Caco-2 (cell line): ENCODE measurements at regions not wholly inside any gene's neighbourhood (a gene's known extent, or its start where the extent isn't known, plus 50 kb on each side); places are given as distances from the start of the nearest gene placed in this dataset.
"Not testable (repeated sequence)": the region's sequence is repeated elsewhere in the genome, so short reads cannot be mapped to it uniquely, and the experiment has no call there.

Source experiments
- BruUV-seq: library from RNA; stranded (reverse); fragments of 400-500 nt; replicated peaks from 2 replicates; lab custom pipeline; 2021; lab: Mats Ljungman, UMichigan
- CTCF ChIA-PET: fragments of 300-600 bp; sonication (Branson Sonifier 250); formaldehyde crosslinking; loops from one replicate; lab custom pipeline; 2022; ENCODE audit warnings: antibody characterized with exemption; lab: Charles Lee
- POLR2A ChIA-PET: fragments of 300-600 bp; sonication (Branson Sonifier 250); formaldehyde crosslinking; loops from one replicate; lab custom pipeline; 2022; ENCODE audit warnings: antibody characterized with exemption; lab: Charles Lee
- DNase-seq, 2 experiments: peaks; one replicate each; pipeline versions ENCODE4 v3.0.0 to v3.0.0-alpha.2; 2020 to 2022
- H3K27me3 ChIP-seq: replicated peaks from 2 replicates; pipeline ENCODE4 v1.6.0; 2011; ENCODE audit warnings: low read length; ENCODE audit not compliant: control insufficient read depth, insufficient read depth
- H3K36me3 ChIP-seq: 2 replicates; pipeline ENCODE4 v1.5.1; 2011; ENCODE audit warnings: low read length; ENCODE audit not compliant: control insufficient read depth, insufficient read depth
- H3K4me1 ChIP-seq: fragments of 250-450 bp; sonication (Bioruptor Pico); 2 replicates; pipeline ENCODE4 v1.5.1; 2020; ENCODE audit warnings: mild to moderate bottlenecking
- H3K4me3 ChIP-seq: 2 replicates; pipeline ENCODE4 v1.5.1; 2011; ENCODE audit warnings: low read depth, mild to moderate bottlenecking, control low read depth, low read length
- H3K9me3 ChIP-seq: fragments of 250-450 bp; sonication (Bioruptor Pico); 2 replicates; pipeline ENCODE4 v1.5.1; 2020; ENCODE audit warnings: mild to moderate bottlenecking, moderate library complexity
- H3K27ac Mint-ChIP-seq: one replicate; pipeline ENCODE4 v1.8.0; 2022; ENCODE audit warnings: mixed read lengths; ENCODE audit not compliant: unreplicated experiment
- H3K27me3 Mint-ChIP-seq: one replicate; pipeline ENCODE4 v1.8.0; 2022; ENCODE audit warnings: mixed read lengths; ENCODE audit not compliant: insufficient read depth, unreplicated experiment
- H3K36me3 Mint-ChIP-seq: one replicate; pipeline ENCODE4 v1.8.0; 2022; ENCODE audit warnings: mild to moderate bottlenecking, mixed read lengths; ENCODE audit not compliant: insufficient read depth, unreplicated experiment
- H3K4me1 Mint-ChIP-seq: one replicate; pipeline ENCODE4 v1.8.0; 2022; ENCODE audit warnings: low read depth, mixed read lengths; ENCODE audit not compliant: unreplicated experiment
- H3K4me3 Mint-ChIP-seq: one replicate; pipeline ENCODE4 v1.8.0; 2022; ENCODE audit warnings: mild to moderate bottlenecking, moderate library complexity, mixed read lengths; ENCODE audit not compliant: unreplicated experiment
- H3K9me3 Mint-ChIP-seq: one replicate; pipeline ENCODE4 v1.8.0; 2022; ENCODE audit warnings: mixed read lengths; ENCODE audit not compliant: unreplicated experiment
- CTCF ChIP-seq, 2 experiments: fragments of 200-600 bp in 1 of 2; IDR thresholded peaks; 1 replicate in 1 of 2; 2 replicates in 1 of 2; pipeline versions ENCODE4 v1.5.1 to v1.8.0; 2011 to 2022; ENCODE audit warnings: antibody characterized with exemption in 1 of 2, control low read depth in 1 of 2, inconsistent platforms in 1 of 2, low read depth in 1 of 2, low read length in 1 of 2, mild to moderate bottlenecking in 1 of 2, moderate library complexity in 1 of 2; ENCODE audit not compliant: insufficient read depth in 1 of 2, severe bottlenecking in 1 of 2, unreplicated experiment in 1 of 2
- intact Hi-C: fragments of 100-400 bp; cut with micrococcal nuclease; formaldehyde crosslinking; loops from one replicate; pipeline ENCODE4 v1.10.0; 2022; ENCODE audit not compliant: unreplicated experiment

GRCh38 chrX:16061296-16061695, 62.1 kb upstream of the GRPR start:
- no peaks in the 10 kb centered on the region for H3K4me1 Mint-ChIP-seq
- intact Hi-C loops, result no loop called here

GRCh38 chrX:16060252-16060651, 63.1 kb upstream of the GRPR start:
- Histone ChIP-seq H3K4me3 (no peak overlapping the region), H3K9me3 (no peaks in the 10 kb centered on the region), H3K4me1 (no peaks in the 10 kb centered on the region), H3K27me3 (no peaks in the 10 kb centered on the region), H3K36me3 (no peaks in the 10 kb centered on the region)
- ChIA-PET POLR2A (no interaction called here), CTCF (no interaction called here)
- Mint-ChIP-seq H3K9me3 (no peaks in the 10 kb centered on the region), H3K4me1 (no peaks in the 10 kb centered on the region), H3K27ac (no peak overlapping the region), H3K27me3 (no peaks in the 10 kb centered on the region), H3K36me3 (no peaks in the 10 kb centered on the region), H3K4me3 (no peak overlapping the region)
- no peak for TF ChIP-seq CTCF (IDR thresholded peaks at IDR 0.05; ENCODE audit: insufficient read depth in 1 of 2, low read depth in 1 of 2, low read length in 1 of 2, severe bottlenecking in 1 of 2, unreplicated experiment in 1 of 2)
- DNase-seq, result no peak
- intact Hi-C loops, result no loop called here
- BruUV-seq, result no TSS peak

More at GRCh38 chrX:16061296-16061695, 62.1 kb upstream of the GRPR start:
- no peak for TF ChIP-seq CTCF (IDR thresholded peaks at IDR 0.05; ENCODE audit: insufficient read depth in 1 of 2, low read depth in 1 of 2, low read length in 1 of 2, severe bottlenecking in 1 of 2, unreplicated experiment in 1 of 2)
- DNase-seq, result no peak
- POLR2A ChIA-PET, result no interaction called here
- no TSS peak for BruUV-seq
- no peaks in the 10 kb centered on the region for H3K9me3 Mint-ChIP-seq
- H3K27ac Mint-ChIP-seq, result no peak overlapping the region
- Histone ChIP-seq H3K27me3 (no peaks in the 10 kb centered on the region), H3K4me3 (no peak overlapping the region), H3K36me3 (no peaks in the 10 kb centered on the region), H3K4me1 (no peaks in the 10 kb centered on the region), H3K9me3 (no peaks in the 10 kb centered on the region)
- no peaks in the 10 kb centered on the region for H3K27me3 Mint-ChIP-seq
- no peak overlapping the region for H3K4me3 Mint-ChIP-seq
- H3K36me3 Mint-ChIP-seq, result no peaks in the 10 kb centered on the region
- CTCF ChIA-PET, result no interaction called here

- DNase-seq, CTCF ChIA-PET, H3K4me1 Mint-ChIP-seq, H3K27me3 Mint-ChIP-seq, H3K27me3 ChIP-seq, H3K4me1 ChIP-seq, H3K9me3 ChIP-seq, H3K9me3 Mint-ChIP-seq, BruUV-seq, H3K36me3 ChIP-seq, H3K4me3 Mint-ChIP-seq, POLR2A ChIA-PET, H3K27ac Mint-ChIP-seq, intact Hi-C loops, H3K36me3 Mint-ChIP-seq, H3K4me3 ChIP-seq: not testable (repeated sequence)
Measured at GRCh38 chrX:16049126-16049525, 74.2 kb upstream of the GRPR start.

GRCh38 chrX:16042980-16043379, 80.4 kb upstream of the GRPR start:
- no peaks in the 10 kb centered on the region for H3K27me3 ChIP-seq
- H3K4me1 Mint-ChIP-seq, result no peaks in the 10 kb centered on the region
- intact Hi-C loops, result no loop called here
- H3K9me3 Mint-ChIP-seq, result no peaks in the 10 kb centered on the region
- H3K4me3 Mint-ChIP-seq, result no peak overlapping the region
- BruUV-seq, result no TSS peak
- H3K27me3 Mint-ChIP-seq, result peaks cover 4% of the 10 kb centered on the region
- ChIA-PET CTCF (no interaction called here), POLR2A (no interaction called here)
- no peaks in the 10 kb centered on the region for H3K36me3 Mint-ChIP-seq
- no peak overlapping the region for H3K4me3 ChIP-seq
- no peaks in the 10 kb centered on the region for H3K36me3 ChIP-seq
- H3K9me3 ChIP-seq, result no peaks in the 10 kb centered on the region
- no peak for TF ChIP-seq CTCF (IDR thresholded peaks at IDR 0.05; ENCODE audit: insufficient read depth in 1 of 2, low read depth in 1 of 2, low read length in 1 of 2, severe bottlenecking in 1 of 2, unreplicated experiment in 1 of 2)
- H3K4me1 ChIP-seq, result no peaks in the 10 kb centered on the region
- H3K27ac Mint-ChIP-seq, result no peak overlapping the region
- no peak for DNase-seq
